Bronchial epithelial cell (primary cell): ENCODE measurements at regions not wholly inside any gene's neighbourhood (a gene's known extent, or its start where the extent isn't known, plus 50 kb on each side); places are given as distances from the start of the nearest gene placed in this dataset.

Experiments used
- DNase-seq: peaks from one replicate; pipeline ENCODE4 v3.0.0-alpha.2; 2010; ENCODE audit warnings: low read depth
- FAIRE-seq: peaks from 2 replicates; lab custom pipeline; 2011; peaks lifted over from hg19 to GRCh38; lab: Jason Lieb, UNC
- H3K27me3 ChIP-seq: 2 replicates; pipeline ENCODE4 v1.5.1; 2011; ENCODE audit warnings: low read length; ENCODE audit not compliant: control insufficient read depth, insufficient read depth
- H3K36me3 ChIP-seq: 2 replicates; pipeline ENCODE4 v1.5.1; 2011; ENCODE audit warnings: low read length; ENCODE audit not compliant: control insufficient read depth, insufficient read depth
- H3K4me3 ChIP-seq: 2 replicates; pipeline ENCODE4 v1.5.1; 2011; ENCODE audit warnings: mild to moderate bottlenecking, low read depth, low read length, control low read depth
- CTCF ChIP-seq: IDR thresholded peaks from 2 replicates; pipeline ENCODE4 v1.5.1; 2011; ENCODE audit warnings: mild to moderate bottlenecking, moderate library complexity, low read length, control low read depth, inconsistent platforms; ENCODE audit not compliant: insufficient read depth, severe bottlenecking

DNA sequence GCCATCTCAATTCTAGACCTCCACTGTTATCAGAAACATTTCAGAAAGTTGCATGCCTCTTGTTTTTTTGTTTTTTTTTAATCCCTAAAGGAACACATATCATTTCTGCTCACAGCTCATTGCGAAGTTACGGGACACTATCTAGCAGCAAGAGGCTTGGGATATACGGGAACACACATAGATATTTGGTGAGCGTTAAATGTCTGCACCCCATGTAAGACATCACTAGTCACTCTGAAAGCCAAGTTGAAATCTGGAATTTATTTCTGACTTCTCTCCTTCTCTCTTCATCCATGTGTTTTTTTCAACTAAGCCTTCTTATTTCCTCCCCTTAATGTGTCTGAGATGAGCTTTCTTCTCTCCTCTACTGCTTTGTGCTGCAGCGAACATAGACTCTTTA is 683.7 kb downstream of the PDHA2 start:
- H3K27me3 ChIP-seq, result no peaks in the 10 kb centered on the region
- TF ChIP-seq CTCF, result no peak
- no peak for FAIRE-seq

GRCh38 chr4:96524311-96524875 is 684.5 kb downstream of the PDHA2 start:
- Histone ChIP-seq H3K27me3 (no peaks in the 10 kb centered on the region), H3K36me3 (no peaks in the 10 kb centered on the region), H3K4me3 (no peak overlapping the region)
- FAIRE-seq (no peak), DNase-seq (no peak)
- TF ChIP-seq CTCF, result no peak

More for the DNA sequence above, 683.7 kb downstream of the PDHA2 start:
- DNase-seq, result no peak
- Histone ChIP-seq H3K4me3 (no peak overlapping the region), H3K36me3 (no peaks in the 10 kb centered on the region)

DNA sequence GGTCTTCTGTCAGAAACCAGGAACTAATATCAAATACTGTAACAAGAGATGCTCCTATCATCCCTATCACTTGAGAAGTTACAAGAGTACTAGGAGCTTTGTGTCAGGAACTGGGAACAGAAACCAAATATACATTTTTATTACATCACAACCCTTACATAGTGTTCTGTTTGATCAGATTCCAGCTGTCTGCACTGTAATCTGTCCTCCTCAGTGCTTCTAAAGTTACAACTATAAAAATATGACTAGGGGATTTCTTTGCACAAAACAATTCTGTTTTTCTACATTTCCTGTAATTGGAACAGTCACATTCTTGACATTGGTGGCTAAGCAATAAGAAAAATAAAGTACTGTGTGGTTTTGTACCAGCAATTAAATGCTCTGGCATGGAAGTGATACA is 686.0 kb downstream of the PDHA2 start:
- H3K36me3 ChIP-seq, result no peaks in the 10 kb centered on the region
- DNase-seq (no peak), FAIRE-seq (no peak)
- no peaks in the 10 kb centered on the region for H3K27me3 ChIP-seq
- TF ChIP-seq CTCF, result no peak
- H3K4me3 ChIP-seq, result no peak overlapping the region

DNA sequence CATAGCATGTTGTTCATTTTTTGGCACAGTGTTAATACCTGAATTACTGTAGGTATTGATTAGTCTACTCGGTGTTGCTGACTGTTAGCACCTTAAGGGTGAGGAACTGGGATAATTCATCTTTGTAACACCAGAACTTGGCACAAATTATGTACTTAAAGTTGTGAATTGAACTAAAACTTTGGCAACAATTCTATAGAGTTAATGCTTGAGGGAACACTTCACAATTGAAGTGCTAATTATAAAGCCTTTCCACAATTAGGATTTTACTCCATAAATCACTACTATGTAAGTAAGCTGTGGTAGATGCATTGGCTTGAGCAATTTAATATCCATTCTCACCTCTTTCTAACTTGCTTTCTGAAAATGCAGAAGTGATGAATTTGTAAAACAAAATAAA is 686.7 kb downstream of the PDHA2 start:
- no peak for DNase-seq
- H3K27me3 ChIP-seq, result no peaks in the 10 kb centered on the region
- H3K4me3 ChIP-seq, result no peak overlapping the region
- no peak for FAIRE-seq
- H3K36me3 ChIP-seq, result no peaks in the 10 kb centered on the region
- TF ChIP-seq CTCF, result no peak

GRCh38 chr4:96531836-96532235 is 691.9 kb downstream of the PDHA2 start:
- H3K36me3 ChIP-seq, result no peaks in the 10 kb centered on the region

More at GRCh38 chr4:96531836-96532235, 691.9 kb downstream of the PDHA2 start:
- no peak for TF ChIP-seq CTCF
- Histone ChIP-seq H3K27me3 (no peaks in the 10 kb centered on the region), H3K4me3 (no peak overlapping the region)
- FAIRE-seq (no peak), DNase-seq (no peak)
